Calu3 (cell line): ENCODE measurements at regions not wholly inside any gene's neighbourhood (a gene's known extent, or its start where the extent isn't known, plus 50 kb on each side); places are given as distances from the start of the nearest gene placed in this dataset.

Experiments used
- BruUV-seq: library from RNA; stranded (reverse); fragments of 400-500 nt; replicated peaks from 2 replicates; lab custom pipeline; 2021; lab: Mats Ljungman, UMichigan
- CTCF ChIA-PET: fragments of 300-600 bp; sonication (Branson Sonifier 250); formaldehyde crosslinking; loops from one replicate; lab custom pipeline; 2022; ENCODE audit warnings: antibody characterized with exemption; lab: Charles Lee
- DNase-seq: peaks from one replicate; pipeline ENCODE4 v3.0.0; 2022
- H3K27ac Mint-ChIP-seq: one replicate; pipeline ENCODE4 v1.8.0; 2022; ENCODE audit warnings: mixed read lengths; ENCODE audit not compliant: unreplicated experiment
- H3K27me3 Mint-ChIP-seq: one replicate; pipeline ENCODE4 v1.8.0; 2022; ENCODE audit warnings: mixed read lengths; ENCODE audit not compliant: unreplicated experiment
- H3K36me3 Mint-ChIP-seq: one replicate; pipeline ENCODE4 v1.8.0; 2022; ENCODE audit warnings: mild to moderate bottlenecking, moderate library complexity, mixed read lengths; ENCODE audit not compliant: insufficient read depth, unreplicated experiment
- H3K4me1 Mint-ChIP-seq: one replicate; pipeline ENCODE4 v1.8.0; 2022; ENCODE audit warnings: mild to moderate bottlenecking, low read depth, mixed read lengths; ENCODE audit not compliant: unreplicated experiment
- H3K4me3 Mint-ChIP-seq: one replicate; pipeline ENCODE4 v1.8.0; 2022; ENCODE audit warnings: mild to moderate bottlenecking, low read depth, moderate library complexity, mixed read lengths; ENCODE audit not compliant: unreplicated experiment
- H3K9me3 Mint-ChIP-seq: one replicate; pipeline ENCODE4 v1.8.0; 2022; ENCODE audit warnings: low read depth, mixed read lengths; ENCODE audit not compliant: unreplicated experiment
- intact Hi-C: fragments of 100-400 bp; cut with micrococcal nuclease; formaldehyde crosslinking; loops from one replicate; pipeline ENCODE4 v1.10.0; 2022; ENCODE audit not compliant: unreplicated experiment
- TF ChIP-seq, protein P1 (sequence below): fragments of 200-600 bp; IDR thresholded peaks from one replicate; pipeline ENCODE4 v1.8.0; 2022; ENCODE audit warnings: antibody characterized with exemption; ENCODE audit not compliant: unreplicated experiment

DNA sequence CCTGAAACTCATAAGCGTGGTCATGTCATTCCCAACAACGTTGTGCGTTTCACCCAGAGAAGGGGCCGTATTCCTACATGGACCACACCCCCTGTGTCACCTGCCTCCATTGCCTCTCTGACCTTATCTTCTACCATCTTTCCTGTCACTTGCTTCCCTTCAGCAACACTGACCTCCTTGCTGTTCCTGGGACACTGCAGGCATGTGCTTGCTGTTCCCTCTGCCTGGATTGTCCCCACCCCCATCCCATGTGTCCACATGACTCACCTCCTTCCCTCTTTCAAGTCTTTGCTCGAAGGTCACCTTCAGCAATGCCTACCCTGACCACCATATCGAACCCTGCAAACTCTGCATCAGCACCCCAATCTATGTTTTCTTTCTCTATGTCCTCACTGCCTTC is 133.2 kb upstream of the ZNF618 start:
- intact Hi-C loops = no loop called here
- Mint-ChIP-seq H3K27me3 (peaks cover 70% of the 10 kb centered on the region), H3K4me3 (no peak overlapping the region), H3K9me3 (peaks cover 7% of the 10 kb centered on the region), H3K36me3 (peaks cover 6% of the 10 kb centered on the region), H3K27ac (no peak overlapping the region), H3K4me1 (no peaks in the 10 kb centered on the region)
- no peak for DNase-seq
- no TSS peak for BruUV-seq
- TF ChIP-seq, protein P1, sequence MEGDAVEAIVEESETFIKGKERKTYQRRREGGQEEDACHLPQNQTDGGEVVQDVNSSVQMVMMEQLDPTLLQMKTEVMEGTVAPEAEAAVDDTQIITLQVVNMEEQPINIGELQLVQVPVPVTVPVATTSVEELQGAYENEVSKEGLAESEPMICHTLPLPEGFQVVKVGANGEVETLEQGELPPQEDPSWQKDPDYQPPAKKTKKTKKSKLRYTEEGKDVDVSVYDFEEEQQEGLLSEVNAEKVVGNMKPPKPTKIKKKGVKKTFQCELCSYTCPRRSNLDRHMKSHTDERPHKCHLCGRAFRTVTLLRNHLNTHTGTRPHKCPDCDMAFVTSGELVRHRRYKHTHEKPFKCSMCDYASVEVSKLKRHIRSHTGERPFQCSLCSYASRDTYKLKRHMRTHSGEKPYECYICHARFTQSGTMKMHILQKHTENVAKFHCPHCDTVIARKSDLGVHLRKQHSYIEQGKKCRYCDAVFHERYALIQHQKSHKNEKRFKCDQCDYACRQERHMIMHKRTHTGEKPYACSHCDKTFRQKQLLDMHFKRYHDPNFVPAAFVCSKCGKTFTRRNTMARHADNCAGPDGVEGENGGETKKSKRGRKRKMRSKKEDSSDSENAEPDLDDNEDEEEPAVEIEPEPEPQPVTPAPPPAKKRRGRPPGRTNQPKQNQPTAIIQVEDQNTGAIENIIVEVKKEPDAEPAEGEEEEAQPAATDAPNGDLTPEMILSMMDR = no peak
- CTCF ChIA-PET = no interaction called here

- Mint-ChIP-seq H3K27ac (no peak overlapping the region), H3K4me1 (no peaks in the 10 kb centered on the region), H3K9me3 (peaks cover 10% of the 10 kb centered on the region), H3K27me3 (peaks cover 71% of the 10 kb centered on the region), H3K4me3 (no peak overlapping the region), H3K36me3 (no peaks in the 10 kb centered on the region)
- intact Hi-C loops = no loop called here
- CTCF ChIA-PET = no interaction called here
- TF ChIP-seq, protein P1 = no peak
- BruUV-seq = no TSS peak
- no peak for DNase-seq
These were observed 129.6 kb upstream of the ZNF618 start for GRCh38 chr9:113746486-113746885.

DNA sequence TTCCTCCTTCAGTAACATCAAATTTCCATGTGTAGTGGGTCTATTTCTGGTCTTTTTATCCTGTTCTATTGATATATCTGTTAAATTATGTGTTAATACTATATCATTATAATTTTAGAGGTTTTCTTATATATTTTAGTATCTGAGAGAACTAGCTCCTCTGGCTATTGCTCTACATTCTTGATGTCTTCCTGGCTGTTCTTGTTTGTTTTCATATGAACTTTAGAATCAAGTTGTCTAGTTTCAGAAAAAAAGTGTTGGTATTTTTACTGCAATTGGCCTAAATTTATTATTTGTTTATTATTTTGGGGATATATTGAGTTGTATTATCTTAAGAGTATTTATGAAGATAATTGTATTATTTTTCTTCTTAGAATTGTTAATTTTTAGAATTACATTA is 128.0 kb upstream of the ZNF618 start:
- no peak for DNase-seq
- no peaks in the 10 kb centered on the region for H3K4me1 Mint-ChIP-seq
- TF ChIP-seq, protein P1 = no peak
- intact Hi-C loops = no loop called here
- CTCF ChIA-PET = no interaction called here
- H3K9me3 Mint-ChIP-seq = peaks cover 10% of the 10 kb centered on the region
- peaks cover 77% of the 10 kb centered on the region for H3K27me3 Mint-ChIP-seq
- H3K4me3 Mint-ChIP-seq = no peak overlapping the region
- H3K36me3 Mint-ChIP-seq = no peaks in the 10 kb centered on the region
- no peak overlapping the region for H3K27ac Mint-ChIP-seq
- BruUV-seq = no TSS peak

DNA sequence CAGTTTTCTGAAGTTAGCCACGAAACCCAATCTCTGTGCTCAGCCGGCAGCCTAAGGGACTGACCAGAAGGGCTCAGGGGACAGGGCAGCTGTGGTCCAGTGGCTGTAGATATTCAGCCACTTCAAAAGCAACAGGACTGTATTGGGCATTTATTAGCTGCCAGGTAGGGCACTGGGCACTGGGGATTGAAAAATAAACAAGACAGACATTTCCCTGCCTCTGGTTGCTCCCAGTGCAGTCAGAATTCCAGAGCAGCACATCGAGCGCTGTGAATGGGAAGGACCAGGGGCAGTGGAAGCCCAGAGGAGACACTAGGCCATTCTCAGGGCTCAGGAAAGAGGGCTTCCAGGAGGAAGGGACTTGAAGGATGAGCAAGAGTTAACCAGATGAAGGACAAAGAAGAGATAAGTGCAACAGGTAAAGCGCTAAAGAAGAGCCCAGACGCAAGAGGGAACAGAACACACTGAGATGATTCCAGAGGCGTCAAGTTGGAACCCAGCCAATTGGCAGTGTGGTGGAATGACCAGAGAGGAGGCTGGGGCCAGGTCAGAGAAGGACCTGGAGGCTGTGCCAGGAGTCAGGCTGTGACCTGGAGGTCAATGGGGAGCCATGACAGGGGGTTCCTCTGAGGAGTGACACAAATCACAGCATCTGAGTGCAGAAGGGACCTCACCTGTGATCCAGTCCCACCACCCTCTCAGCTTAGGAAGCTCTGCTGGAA is 122.5 kb upstream of the ZNF618 start:
- Mint-ChIP-seq H3K9me3 (peaks cover 2% of the 10 kb centered on the region), H3K4me3 (no peak overlapping the region), H3K27ac (no peak overlapping the region), H3K36me3 (no peaks in the 10 kb centered on the region), H3K27me3 (peaks cover 55% of the 10 kb centered on the region), H3K4me1 (no peaks in the 10 kb centered on the region)
- CTCF ChIA-PET = no interaction called here
- intact Hi-C loops = no loop called here
- DNase-seq = no peak
- TF ChIP-seq, protein P1 = no peak
- BruUV-seq = no TSS peak
